IMR-90 (cell line): ENCODE measurements at regions not wholly inside any gene's neighbourhood (a gene's known extent, or its start where the extent isn't known, plus 50 kb on each side); places are given as distances from the start of the nearest gene placed in this dataset.

Experiments
- ATAC-seq: fragments of 200-7000 bp; cut with Tn5 transposase; 2 replicates; pipeline ENCODE4 v1.9.1; 2020; ENCODE audit warnings: low read depth, mild to moderate bottlenecking, moderate library complexity
- BruUV-seq: library from RNA; stranded (reverse); fragments of 400-500 nt; replicated peaks from 2 replicates; lab custom pipeline; 2021; lab: Mats Ljungman, UMichigan
- CTCF ChIA-PET: fragments of 300-600 bp; formaldehyde crosslinking; extraction: SDS; loops from one replicate; lab custom pipeline; 2021; ENCODE audit warnings: antibody characterized with exemption; lab: Yijun Ruan, JAX
- POLR2A ChIA-PET: fragments of 300-600 bp; sonication (Branson Sonifier 250); formaldehyde crosslinking; loops from one replicate; lab custom pipeline; 2022; ENCODE audit warnings: antibody characterized with exemption; ENCODE audit not compliant: unreplicated experiment; lab: Charles Lee
- DNase-seq: peaks from one replicate; pipeline ENCODE4 v3.0.0; 2013
- H2AFZ ChIP-seq: replicated peaks from 2 replicates; pipeline ENCODE3; 2013; ENCODE audit warnings: low read length, mild to moderate bottlenecking; ENCODE audit not compliant: poor library complexity
- H2AK5ac ChIP-seq: 2 replicates; pipeline ENCODE4 v1.6.1; 2013; ENCODE audit warnings: low read depth, low read length, inconsistent platforms
- H2AK9ac ChIP-seq: replicated peaks from 2 replicates; pipeline ENCODE3; 2013; ENCODE audit warnings: mild to moderate bottlenecking, low read depth, low read length, moderate library complexity; ENCODE audit not compliant: poor library complexity
- H2BK120ac ChIP-seq: 2 replicates; pipeline ENCODE4 v1.6.1; 2013; ENCODE audit warnings: low read depth, low read length, inconsistent platforms
- H2BK15ac ChIP-seq: 3 replicates; pipeline ENCODE4 v1.6.1; 2013; ENCODE audit warnings: low read depth, low read length, inconsistent platforms
- H2BK20ac ChIP-seq: 2 replicates; pipeline ENCODE4 v1.6.1; 2013; ENCODE audit warnings: low read depth, mild to moderate bottlenecking, inconsistent platforms, low read length, moderate library complexity
- H2BK5ac ChIP-seq: 2 replicates; pipeline ENCODE4 v1.6.1; 2013; ENCODE audit warnings: mild to moderate bottlenecking, low read depth, low read length, inconsistent platforms; ENCODE audit not compliant: poor library complexity, severe bottlenecking
- H3K14ac ChIP-seq: replicated peaks from 2 replicates; pipeline ENCODE4 v1.6.1; 2013; ENCODE audit warnings: low read depth, low read length, inconsistent platforms
- H3K18ac ChIP-seq: 2 replicates; pipeline ENCODE4 v1.6.1; 2013; ENCODE audit warnings: low read depth, low read length, control low read depth
- H3K23ac ChIP-seq: 2 replicates; pipeline ENCODE4 v1.6.1; 2013; ENCODE audit warnings: low read depth, low read length, inconsistent platforms
- H3K27ac ChIP-seq: 2 replicates; pipeline ENCODE4 v1.5.1; 2013; ENCODE audit warnings: mild to moderate bottlenecking, control low read depth, low read length; ENCODE audit not compliant: insufficient read depth
- H3K27me3 ChIP-seq: 2 replicates; pipeline ENCODE4 v1.6.1; 2013; ENCODE audit warnings: low read length; ENCODE audit not compliant: control insufficient read depth, insufficient read depth
- H3K36me3 ChIP-seq: 2 replicates; pipeline ENCODE4 v1.6.1; 2013; ENCODE audit warnings: low read length, mixed read lengths; ENCODE audit not compliant: control insufficient read depth, insufficient read depth
- H3K4ac ChIP-seq: 2 replicates; pipeline ENCODE4 v1.6.1; 2013; ENCODE audit warnings: low read depth, low read length, inconsistent platforms
- H3K4me1 ChIP-seq: 2 replicates; pipeline ENCODE4 v1.6.1; 2013; ENCODE audit warnings: low read length, mixed read lengths; ENCODE audit not compliant: control insufficient read depth, insufficient read depth
- H3K4me2 ChIP-seq: 2 replicates; pipeline ENCODE4 v1.6.1; 2013; ENCODE audit warnings: low read depth, mild to moderate bottlenecking, control low read depth, low read length, moderate library complexity
- H3K4me3 ChIP-seq: 2 replicates; pipeline ENCODE4 v1.5.1; 2013; ENCODE audit warnings: low read depth, mild to moderate bottlenecking, control low read depth, low read length, moderate library complexity; ENCODE audit not compliant: insufficient read depth
- H3K56ac ChIP-seq: 2 replicates; pipeline ENCODE4 v1.6.1; 2013; ENCODE audit warnings: low read length, inconsistent platforms; ENCODE audit not compliant: insufficient read depth; ENCODE audit errors: extremely low read depth
- H3K79me1 ChIP-seq, 2 experiments: 2 replicates each; pipeline ENCODE4 v1.6.1; 2013; ENCODE audit warnings: low read length in 2 of 2, inconsistent platforms in 1 of 2, low read depth in 1 of 2
- H3K9ac ChIP-seq: 2 replicates; pipeline ENCODE4 v1.6.1; 2013; ENCODE audit warnings: low read depth, low read length, control low read depth
- H3K9me1 ChIP-seq: 2 replicates; pipeline ENCODE4 v1.6.1; 2013; ENCODE audit warnings: low read length, inconsistent platforms; ENCODE audit not compliant: insufficient read depth
- H3K9me3 ChIP-seq: 2 replicates; pipeline ENCODE4 v1.6.1; 2013; ENCODE audit warnings: low read length; ENCODE audit not compliant: control insufficient read depth, insufficient read depth
- H4K20me1 ChIP-seq: 2 replicates; pipeline ENCODE4 v1.6.1; 2013; ENCODE audit warnings: low read length, inconsistent platforms; ENCODE audit not compliant: insufficient read depth
- H4K5ac ChIP-seq: 2 replicates; pipeline ENCODE4 v1.6.1; 2013; ENCODE audit warnings: mild to moderate bottlenecking, low read depth, low read length, control low read depth
- H4K8ac ChIP-seq, 2 experiments: 2 replicates each; pipeline ENCODE4 v1.6.1; 2013; ENCODE audit warnings: low read depth in 2 of 2, low read length in 2 of 2, control low read depth in 1 of 2, inconsistent platforms in 1 of 2
- H4K91ac ChIP-seq: 2 replicates; pipeline ENCODE4 v1.6.1; 2013; ENCODE audit warnings: low read depth, low read length, inconsistent platforms; ENCODE audit not compliant: insufficient read depth
- BHLHE40 ChIP-seq: fragments of 150-350 bp; IDR thresholded peaks from 2 replicates; pipeline ENCODE4 v1.6.1; 2016; ENCODE audit warnings: mild to moderate bottlenecking, low read depth, low read length
- CHD1 ChIP-seq: IDR thresholded peaks from 2 replicates; pipeline ENCODE4 v1.6.1; 2012; ENCODE audit warnings: low read depth, low read length, improper control_type of control experiment
- FOS ChIP-seq: fragments of 150-350 bp; IDR thresholded peaks from 2 replicates; pipeline ENCODE4 v1.6.1; 2016; ENCODE audit warnings: low read depth, low read length
- MAFK ChIP-seq: IDR thresholded peaks from 2 replicates; pipeline ENCODE4 v1.6.1; 2012; ENCODE audit warnings: low read depth, low read length, improper control_type of control experiment
- POLR2A ChIP-seq: IDR thresholded peaks from 2 replicates; pipeline ENCODE4 v1.6.1; 2012; ENCODE audit warnings: mild to moderate bottlenecking, low read depth, low read length
- RAD21 ChIP-seq: IDR thresholded peaks from 2 replicates; pipeline ENCODE4 v1.6.1; 2012; ENCODE audit warnings: low read length, improper control_type of control experiment
- RCOR1 ChIP-seq: IDR thresholded peaks from 2 replicates; pipeline ENCODE4 v1.6.1; 2012; ENCODE audit warnings: mild to moderate bottlenecking, low read length, improper control_type of control experiment; ENCODE audit not compliant: insufficient replicate concordance
- RFX5 ChIP-seq: IDR thresholded peaks from 2 replicates; pipeline ENCODE4 v1.8.0; 2012; ENCODE audit warnings: low read depth, mild to moderate bottlenecking, low read length, moderate library complexity
- dilution Hi-C: fragments of 300-500 bp; cut with HindIII; formaldehyde crosslinking; loops from one replicate; pipeline ENCODE4 v1.14.3; 2018; ENCODE audit warnings: low sequenced_read_pairs; ENCODE audit not compliant: unreplicated experiment
- in situ Hi-C: fragments of 300-500 bp; cut with MboI; formaldehyde crosslinking; loops from 3 replicates; pipeline ENCODE4 v1.14.3; 2019; ENCODE audit warnings: low sequenced_read_pairs, inconsistent platforms, mixed read lengths
- intact Hi-C: fragments of 100-400 bp; cut with micrococcal nuclease; formaldehyde crosslinking; loops from 2 replicates; pipeline ENCODE4 v1.10.0; 2022

- no peak overlapping the region for H3K9ac ChIP-seq
- no peak overlapping the region for H2BK5ac ChIP-seq
- H2AFZ ChIP-seq = no peak overlapping the region
- H3K23ac ChIP-seq = no peak overlapping the region
- DNase-seq (no peak), ATAC-seq (no peak)
- H3K27ac ChIP-seq = no peak overlapping the region
- H2AK5ac ChIP-seq = no peak overlapping the region
- H3K27me3 ChIP-seq = no peaks in the 10 kb centered on the region
- H3K14ac ChIP-seq = no peak overlapping the region
- H3K4me3 ChIP-seq = no peak overlapping the region
- no peaks in the 10 kb centered on the region for H3K9me1 ChIP-seq
- no peaks in the 10 kb centered on the region for H4K20me1 ChIP-seq
- dilution Hi-C loops = no loop called here
- no peak overlapping the region for H4K8ac ChIP-seq
- BruUV-seq = no TSS peak
- no peak for TF ChIP-seq RAD21
- TF ChIP-seq POLR2A = no peak
- TF ChIP-seq MAFK = no peak
- no peak for TF ChIP-seq BHLHE40
- TF ChIP-seq RFX5 = no peak
- TF ChIP-seq RCOR1 = no peak
- no peak for TF ChIP-seq CHD1
- TF ChIP-seq FOS = no peak
- H2BK15ac ChIP-seq = no peak overlapping the region
- H3K4me2 ChIP-seq = no peak overlapping the region
- no peaks in the 10 kb centered on the region for H3K79me1 ChIP-seq
- H3K4ac ChIP-seq = no peak overlapping the region
- no peaks in the 10 kb centered on the region for H3K4me1 ChIP-seq
- in situ Hi-C loops = no loop called here
- no peak overlapping the region for H4K91ac ChIP-seq
- CTCF ChIA-PET = no interaction called here
- peaks cover 12% of the 10 kb centered on the region for H3K9me3 ChIP-seq
- intact Hi-C loops = no loop called here
- H2BK20ac ChIP-seq = no peak overlapping the region
- H4K5ac ChIP-seq = no peak overlapping the region
- H3K18ac ChIP-seq = no peak overlapping the region
- H3K36me3 ChIP-seq = no peaks in the 10 kb centered on the region
- POLR2A ChIA-PET = no interaction called here
- H3K56ac ChIP-seq = no peak overlapping the region
- H2AK9ac ChIP-seq = no peak overlapping the region
- no peak overlapping the region for H2BK120ac ChIP-seq
Observed at GRCh38 chr10:128230401-128230800, 104.2 kb upstream of the MKI67 start.
